Retinal pigment epithelial cell (primary cell): ENCODE measurements at regions not wholly inside any gene's neighbourhood (a gene's known extent, or its start where the extent isn't known, plus 50 kb on each side); places are given as distances from the start of the nearest gene placed in this dataset.

Experiments
- DNase-seq: peaks from one replicate; pipeline ENCODE4 v3.0.0-alpha.2; 2010; ENCODE audit warnings: low read depth
- H3K4me3 ChIP-seq: 2 replicates; pipeline ENCODE4 v1.5.1; 2011; ENCODE audit warnings: mild to moderate bottlenecking, low read length, control low read depth, moderate library complexity
- TF ChIP-seq, protein P1 (sequence below): conservative IDR thresholded peaks from 2 replicates; pipeline ENCODE4 v1.5.1; 2011; ENCODE audit warnings: low read depth, low read length, control low read depth, inconsistent platforms

DNA sequence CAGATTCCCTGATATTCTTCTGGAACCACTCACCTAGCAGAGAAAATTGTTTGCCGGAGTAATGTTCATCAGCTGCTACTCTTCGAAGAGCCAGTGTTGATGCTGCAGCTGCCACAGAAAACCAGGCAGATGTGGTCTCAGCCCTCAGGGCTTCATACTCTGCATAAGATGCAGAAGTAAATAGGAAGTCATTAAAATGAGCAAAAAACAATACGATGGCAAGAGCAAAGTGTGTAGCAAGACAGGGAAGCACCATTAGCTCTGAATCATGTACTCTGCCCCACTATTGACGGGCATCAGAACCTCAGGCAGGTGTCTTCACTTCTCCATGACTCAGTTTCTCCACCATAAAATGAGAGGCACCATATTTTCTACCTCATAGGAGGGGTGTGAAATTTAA lies 991.6 kb upstream of the TMEM132C start:
- H3K4me3 ChIP-seq = no peak overlapping the region
- TF ChIP-seq, protein P1, sequence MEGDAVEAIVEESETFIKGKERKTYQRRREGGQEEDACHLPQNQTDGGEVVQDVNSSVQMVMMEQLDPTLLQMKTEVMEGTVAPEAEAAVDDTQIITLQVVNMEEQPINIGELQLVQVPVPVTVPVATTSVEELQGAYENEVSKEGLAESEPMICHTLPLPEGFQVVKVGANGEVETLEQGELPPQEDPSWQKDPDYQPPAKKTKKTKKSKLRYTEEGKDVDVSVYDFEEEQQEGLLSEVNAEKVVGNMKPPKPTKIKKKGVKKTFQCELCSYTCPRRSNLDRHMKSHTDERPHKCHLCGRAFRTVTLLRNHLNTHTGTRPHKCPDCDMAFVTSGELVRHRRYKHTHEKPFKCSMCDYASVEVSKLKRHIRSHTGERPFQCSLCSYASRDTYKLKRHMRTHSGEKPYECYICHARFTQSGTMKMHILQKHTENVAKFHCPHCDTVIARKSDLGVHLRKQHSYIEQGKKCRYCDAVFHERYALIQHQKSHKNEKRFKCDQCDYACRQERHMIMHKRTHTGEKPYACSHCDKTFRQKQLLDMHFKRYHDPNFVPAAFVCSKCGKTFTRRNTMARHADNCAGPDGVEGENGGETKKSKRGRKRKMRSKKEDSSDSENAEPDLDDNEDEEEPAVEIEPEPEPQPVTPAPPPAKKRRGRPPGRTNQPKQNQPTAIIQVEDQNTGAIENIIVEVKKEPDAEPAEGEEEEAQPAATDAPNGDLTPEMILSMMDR = no peak
- no peak for DNase-seq

DNA sequence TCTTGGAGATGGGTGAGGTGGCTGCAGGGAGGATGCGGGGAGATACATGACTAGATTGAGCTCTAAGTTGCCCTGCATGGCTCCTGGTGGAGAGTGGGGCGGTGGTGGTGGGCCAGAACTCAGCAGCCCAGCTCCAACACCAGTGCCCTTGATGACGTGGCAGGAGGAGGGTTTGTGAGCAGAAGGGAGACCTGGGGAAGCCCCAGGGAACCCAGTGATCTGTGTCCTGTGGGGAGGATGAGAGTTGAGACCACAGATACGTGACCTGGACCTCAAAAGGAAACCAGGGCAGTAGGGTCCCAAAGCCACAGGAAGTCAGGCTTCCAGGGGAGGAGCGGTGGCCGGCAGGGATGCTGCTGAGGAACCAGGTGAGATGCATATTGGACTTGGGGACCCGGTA lies 989.1 kb upstream of the TMEM132C start:
- H3K4me3 ChIP-seq = no peak overlapping the region
- DNase-seq = no peak
- TF ChIP-seq, protein P1 = no peak

GRCh38 chr12:127278351-127278750 lies 988.6 kb upstream of the TMEM132C start:
- DNase-seq = no peak
- H3K4me3 ChIP-seq = no peak overlapping the region
- TF ChIP-seq, protein P1 = no peak

DNA sequence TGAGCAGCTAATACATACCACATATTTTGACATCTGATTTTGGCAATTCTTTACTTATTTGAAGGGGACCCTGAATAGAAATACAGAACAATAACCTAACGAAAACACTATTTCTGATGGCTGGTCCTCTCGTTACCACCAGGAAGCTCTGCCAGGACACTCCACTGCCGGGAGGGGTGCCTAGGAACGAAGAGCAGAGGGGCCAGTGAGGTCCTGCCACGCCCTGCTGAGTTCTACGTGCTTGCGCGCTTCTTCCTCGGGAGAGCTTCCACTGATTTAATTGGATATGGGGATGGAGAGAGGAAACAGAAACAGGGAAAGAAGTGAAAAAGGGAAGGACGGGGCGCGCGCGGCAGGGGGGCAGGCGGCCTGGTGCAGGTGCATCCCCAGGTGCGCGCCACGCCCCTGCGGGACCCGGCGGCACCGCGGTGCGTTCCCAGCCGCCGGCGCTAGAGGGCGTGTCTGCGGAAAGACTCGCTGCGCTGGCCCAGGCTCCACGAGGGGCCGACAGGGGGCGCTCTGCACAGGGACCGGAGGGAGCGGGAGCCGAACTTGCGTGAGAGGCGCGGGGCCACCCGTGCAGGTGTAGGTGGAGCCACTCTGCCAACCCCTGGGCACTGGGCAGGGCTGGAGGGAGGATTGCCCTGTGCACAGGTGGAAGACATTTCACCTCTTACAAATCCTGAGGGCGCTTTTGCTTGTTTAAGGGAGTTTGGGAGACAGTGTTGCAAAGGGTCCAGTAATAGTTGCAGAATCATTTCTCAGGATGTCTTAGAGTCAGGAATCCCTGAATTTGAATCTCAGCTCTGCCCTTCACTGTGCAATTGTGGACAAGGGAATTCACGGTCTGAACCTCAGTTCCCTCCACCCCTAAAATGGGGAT lies 986.3 kb upstream of the TMEM132C start:
- no peak for DNase-seq
- TF ChIP-seq, protein P1 = peak; percentile 88
- no peak overlapping the region for H3K4me3 ChIP-seq

- TF ChIP-seq, protein P1 = no peak
- no peak for DNase-seq
- H3K4me3 ChIP-seq = no peak overlapping the region
Measured at GRCh38 chr12:127282786-127283565, 984.0 kb upstream of the TMEM132C start.

- TF ChIP-seq, protein P1 = no peak
- DNase-seq = no peak
- H3K4me3 ChIP-seq = no peak overlapping the region
Measured at GRCh38 chr12:127284021-127284420, 982.9 kb upstream of the TMEM132C start.
